ENCODE measurements at regions not wholly inside any gene's neighbourhood (a gene's known extent, or its start where the extent isn't known, plus 50 kb on each side); places are given as distances from the start of the nearest gene placed in this dataset.

DNA sequence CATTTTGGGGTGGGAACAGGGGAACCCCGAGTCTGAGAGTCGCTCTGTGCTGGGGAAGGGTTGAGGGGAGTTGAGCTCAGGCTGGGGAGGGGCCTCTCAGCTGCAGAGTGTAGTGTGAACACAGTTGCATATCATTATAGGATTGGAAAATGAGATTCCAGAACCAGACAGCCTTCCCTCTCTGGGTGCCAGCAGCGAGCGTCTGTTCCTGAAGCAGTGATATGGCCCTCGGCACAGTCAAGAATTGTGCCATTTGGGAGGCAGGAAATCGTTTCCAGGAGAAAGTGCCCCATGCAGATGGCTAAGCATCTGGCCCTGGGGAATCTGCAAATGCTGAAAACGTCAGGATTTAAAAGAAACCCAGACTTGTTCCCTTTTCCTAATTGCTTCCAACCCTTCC lies 70.4 kb upstream of the SFSWAP start:
- no peaks in the 10 kb centered on the region for H3K36me3 ChIP-seq (ENCODE audit: control insufficient read depth in 2 of 2, extremely low read depth in 1 of 2, insufficient read depth in 2 of 2, low read length in 2 of 2)
- H3K4me2 ChIP-seq (ENCODE audit: control insufficient read depth, extremely low read depth, insufficient read depth, low read depth, low read length), result no peak overlapping the region
- dilution Hi-C loops (cut with MboI; ENCODE audit: extremely low pct_ligation_motif_present, low sequenced_read_pairs), result no loop called here
- H3K79me2 ChIP-seq (ENCODE audit: control insufficient read depth, insufficient read depth, low read length), result no peaks in the 10 kb centered on the region
- no peak for DNase-seq (ENCODE audit: low read depth, low spot score)
- TF ChIP-seq, protein P1, sequence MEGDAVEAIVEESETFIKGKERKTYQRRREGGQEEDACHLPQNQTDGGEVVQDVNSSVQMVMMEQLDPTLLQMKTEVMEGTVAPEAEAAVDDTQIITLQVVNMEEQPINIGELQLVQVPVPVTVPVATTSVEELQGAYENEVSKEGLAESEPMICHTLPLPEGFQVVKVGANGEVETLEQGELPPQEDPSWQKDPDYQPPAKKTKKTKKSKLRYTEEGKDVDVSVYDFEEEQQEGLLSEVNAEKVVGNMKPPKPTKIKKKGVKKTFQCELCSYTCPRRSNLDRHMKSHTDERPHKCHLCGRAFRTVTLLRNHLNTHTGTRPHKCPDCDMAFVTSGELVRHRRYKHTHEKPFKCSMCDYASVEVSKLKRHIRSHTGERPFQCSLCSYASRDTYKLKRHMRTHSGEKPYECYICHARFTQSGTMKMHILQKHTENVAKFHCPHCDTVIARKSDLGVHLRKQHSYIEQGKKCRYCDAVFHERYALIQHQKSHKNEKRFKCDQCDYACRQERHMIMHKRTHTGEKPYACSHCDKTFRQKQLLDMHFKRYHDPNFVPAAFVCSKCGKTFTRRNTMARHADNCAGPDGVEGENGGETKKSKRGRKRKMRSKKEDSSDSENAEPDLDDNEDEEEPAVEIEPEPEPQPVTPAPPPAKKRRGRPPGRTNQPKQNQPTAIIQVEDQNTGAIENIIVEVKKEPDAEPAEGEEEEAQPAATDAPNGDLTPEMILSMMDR (optimal IDR thresholded peaks at IDR 0.05 in 1 of 3, IDR thresholded peaks at IDR 0.05 in 1 of 3, conservative IDR thresholded peaks at IDR 0.05 in 1 of 3; ENCODE audit: extremely low read depth in 1 of 3, insufficient read depth in 2 of 3, low read length in 3 of 3), result no peak
- TF ChIP-seq EZH2 (IDR thresholded peaks at IDR 0.05; ENCODE audit: low read length), result no peak
- FAIRE-seq, result no peak
- H3K9me1 ChIP-seq (ENCODE audit: control insufficient read depth, extremely low read depth, insufficient read depth, low read length), result no peaks in the 10 kb centered on the region
- no peaks in the 10 kb centered on the region for H4K20me1 ChIP-seq (ENCODE audit: control insufficient read depth, extremely low read depth, insufficient read depth, low read length)
- H3K4me3 ChIP-seq (ENCODE audit: control insufficient read depth in 2 of 3, extremely low read depth in 1 of 3, insufficient read depth in 2 of 3, low read depth in 1 of 3, low read length in 3 of 3), result no peak overlapping the region
- no peak overlapping the region for H2AFZ ChIP-seq (ENCODE audit: control insufficient read depth, low read length)
- no peak overlapping the region for H3K9ac ChIP-seq (ENCODE audit: control insufficient read depth, extremely low read depth, insufficient read depth, low read length)
- H3K9me3 ChIP-seq (ENCODE audit: control insufficient read depth, low read depth, low read length), result no peaks in the 10 kb centered on the region
- H3K4me1 ChIP-seq (ENCODE audit: control insufficient read depth, extremely low read depth, insufficient read depth, low read length), result no peaks in the 10 kb centered on the region
- H3K27me3 ChIP-seq (ENCODE audit: control insufficient read depth, extremely low read depth, insufficient read depth, low read length), result peaks cover 4% of the 10 kb centered on the region
- H3K27ac ChIP-seq (ENCODE audit: control insufficient read depth, insufficient read depth, low read length), result no peak overlapping the region

DNA sequence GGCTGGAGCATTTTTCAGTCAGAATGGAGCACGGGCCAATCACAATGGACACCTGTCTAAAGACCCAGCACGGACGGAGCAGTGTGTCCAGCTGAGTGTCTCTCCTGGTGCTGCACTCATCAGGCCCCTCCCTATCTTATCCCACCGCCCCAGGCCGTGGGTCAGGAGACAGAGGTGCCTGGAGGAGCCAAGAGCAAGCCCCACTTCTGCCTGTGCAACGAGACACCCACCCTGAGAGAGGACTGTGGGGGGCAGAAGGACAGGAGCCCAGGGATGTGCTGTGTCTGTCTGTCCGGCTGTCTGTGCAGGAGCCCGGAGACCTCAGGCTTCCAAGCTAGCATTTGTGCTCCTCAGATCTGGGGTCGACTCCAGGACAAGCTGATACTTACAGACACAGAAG lies 69.6 kb upstream of the SFSWAP start:
- no peak for FAIRE-seq
- H3K27me3 ChIP-seq (ENCODE audit: control insufficient read depth, extremely low read depth, insufficient read depth, low read length), result peaks cover 4% of the 10 kb centered on the region

More for the DNA sequence above, 69.6 kb upstream of the SFSWAP start:
- no peak for DNase-seq (ENCODE audit: low read depth, low spot score)
- dilution Hi-C loops (cut with MboI; ENCODE audit: extremely low pct_ligation_motif_present, low sequenced_read_pairs), result no loop called here
- H3K9me1 ChIP-seq (ENCODE audit: control insufficient read depth, extremely low read depth, insufficient read depth, low read length), result no peaks in the 10 kb centered on the region
- H3K9me3 ChIP-seq (ENCODE audit: control insufficient read depth, low read depth, low read length), result no peaks in the 10 kb centered on the region
- no peak overlapping the region for H3K4me2 ChIP-seq (ENCODE audit: control insufficient read depth, extremely low read depth, insufficient read depth, low read depth, low read length)
- TF ChIP-seq EZH2 (IDR thresholded peaks at IDR 0.05; ENCODE audit: low read length), result no peak
- TF ChIP-seq, protein P1 (optimal IDR thresholded peaks at IDR 0.05 in 1 of 3, IDR thresholded peaks at IDR 0.05 in 1 of 3, conservative IDR thresholded peaks at IDR 0.05 in 1 of 3; ENCODE audit: extremely low read depth in 1 of 3, insufficient read depth in 2 of 3, low read length in 3 of 3), result no peak
- H3K27ac ChIP-seq (ENCODE audit: control insufficient read depth, insufficient read depth, low read length), result no peak overlapping the region
- H3K4me3 ChIP-seq (ENCODE audit: control insufficient read depth in 2 of 3, extremely low read depth in 1 of 3, insufficient read depth in 2 of 3, low read depth in 1 of 3, low read length in 3 of 3), result no peak overlapping the region
- H4K20me1 ChIP-seq (ENCODE audit: control insufficient read depth, extremely low read depth, insufficient read depth, low read length), result no peaks in the 10 kb centered on the region
- H3K36me3 ChIP-seq (ENCODE audit: control insufficient read depth in 2 of 2, extremely low read depth in 1 of 2, insufficient read depth in 2 of 2, low read length in 2 of 2), result no peaks in the 10 kb centered on the region
- no peak overlapping the region for H3K9ac ChIP-seq (ENCODE audit: control insufficient read depth, extremely low read depth, insufficient read depth, low read length)
- no peak overlapping the region for H2AFZ ChIP-seq (ENCODE audit: control insufficient read depth, low read length)
- no peaks in the 10 kb centered on the region for H3K4me1 ChIP-seq (ENCODE audit: control insufficient read depth, extremely low read depth, insufficient read depth, low read length)
- H3K79me2 ChIP-seq (ENCODE audit: control insufficient read depth, insufficient read depth, low read length), result no peaks in the 10 kb centered on the region

Measured in keratinocyte (primary cell).